Effector memory CD8-positive, alpha-beta T cell (primary cell): ENCODE measurements at regions not wholly inside any gene's neighbourhood (a gene's known extent, or its start where the extent isn't known, plus 50 kb on each side); places are given as distances from the start of the nearest gene placed in this dataset.
"Not testable (repeated sequence)": the region's sequence is repeated elsewhere in the genome, so short reads cannot be mapped to it uniquely, and the experiment has no call there.

ENCODE experiments used
- ATAC-seq: fragments of 150-1000 bp; cut with Tn5 transposase; replicated peaks from 2 replicates; pipeline ENCODE4 v1.10.0; 2021; ENCODE audit warnings: mild to moderate bottlenecking, moderate library complexity
- DNase-seq, 3 experiments: peaks; one replicate each; pipeline ENCODE4 v3.0.0; 2021
- H3K27ac Mint-ChIP-seq, 2 donors: one replicate each; pipeline ENCODE4 v1.8.0; 2022; ENCODE audit warnings: mild to moderate bottlenecking in 2 of 2, mixed read lengths in 2 of 2, moderate library complexity in 2 of 2
- H3K27me3 Mint-ChIP-seq, 2 donors: one replicate each; pipeline ENCODE4 v1.8.0; 2022; ENCODE audit warnings: mixed read lengths in 2 of 2
- H3K36me3 Mint-ChIP-seq: one replicate; pipeline ENCODE4 v1.8.0; 2022; ENCODE audit warnings: mild to moderate bottlenecking, moderate library complexity, mixed read lengths; ENCODE audit not compliant: insufficient read depth
- H3K4me1 Mint-ChIP-seq, 2 donors: one replicate each; pipeline ENCODE4 v1.8.0; 2022; ENCODE audit warnings: low read depth in 2 of 2, mixed read lengths in 2 of 2
- H3K4me3 Mint-ChIP-seq, 2 donors: one replicate each; pipeline ENCODE4 v1.8.0; 2022; ENCODE audit warnings: mild to moderate bottlenecking in 2 of 2, mixed read lengths in 2 of 2, moderate library complexity in 2 of 2
- H3K9me3 Mint-ChIP-seq, 2 donors: one replicate each; pipeline ENCODE4 v1.8.0; 2022; ENCODE audit warnings: mixed read lengths in 2 of 2

- no peak for DNase-seq
- ATAC-seq = no peak
- H3K4me3 Mint-ChIP-seq = no peak overlapping the region
- no peaks in the 10 kb centered on the region for H3K36me3 Mint-ChIP-seq
- no peak overlapping the region for H3K27ac Mint-ChIP-seq
- peaks cover 12 to 20% of the 10 kb centered on the region in 2 donors for H3K9me3 Mint-ChIP-seq
- no peaks in the 10 kb centered on the region for H3K4me1 Mint-ChIP-seq
- no peaks in the 10 kb centered on the region for H3K27me3 Mint-ChIP-seq
These were observed 852.1 kb downstream of the CDH11 start for GRCh38 chr16:64269756-64270155.

- peaks cover 12 to 16% of the 10 kb centered on the region in 2 donors for H3K9me3 Mint-ChIP-seq
- no peaks in the 10 kb centered on the region for H3K4me1 Mint-ChIP-seq
- ATAC-seq = no peak
- H3K4me3 Mint-ChIP-seq = no peak overlapping the region
- DNase-seq = no peak
- H3K36me3 Mint-ChIP-seq = no peaks in the 10 kb centered on the region
- no peak overlapping the region for H3K27ac Mint-ChIP-seq
- no peaks in the 10 kb centered on the region for H3K27me3 Mint-ChIP-seq
These were observed 856.1 kb downstream of the CDH11 start for GRCh38 chr16:64265756-64266155.

- H3K36me3 Mint-ChIP-seq, H3K27me3 Mint-ChIP-seq, H3K4me1 Mint-ChIP-seq, DNase-seq, ATAC-seq, H3K4me3 Mint-ChIP-seq, H3K27ac Mint-ChIP-seq: not testable (repeated sequence)
- peaks cover 15 to 20% of the 10 kb centered on the region in 2 donors for H3K9me3 Mint-ChIP-seq
These were observed 861.0 kb downstream of the CDH11 start for GRCh38 chr16:64260631-64261401.

- no peak overlapping the region for H3K4me3 Mint-ChIP-seq
- H3K27ac Mint-ChIP-seq = no peak overlapping the region
- peaks cover 14 to 15% of the 10 kb centered on the region in 2 donors for H3K9me3 Mint-ChIP-seq
- DNase-seq (no peak), ATAC-seq (no peak)
- H3K27me3 Mint-ChIP-seq = no peaks in the 10 kb centered on the region
- H3K36me3 Mint-ChIP-seq = no peaks in the 10 kb centered on the region
- H3K4me1 Mint-ChIP-seq = no peaks in the 10 kb centered on the region
These were observed 867.2 kb downstream of the CDH11 start for GRCh38 chr16:64254443-64255367.

GRCh38 chr16:64253525-64253924 lies 868.3 kb downstream of the CDH11 start:
- H3K4me3 Mint-ChIP-seq = no peak overlapping the region
- no peak for ATAC-seq
- DNase-seq = no peak
- no peaks in the 10 kb centered on the region for H3K27me3 Mint-ChIP-seq
- no peaks in the 10 kb centered on the region for H3K4me1 Mint-ChIP-seq
- no peaks in the 10 kb centered on the region for H3K36me3 Mint-ChIP-seq
- H3K9me3 Mint-ChIP-seq = peaks cover 14 to 15% of the 10 kb centered on the region in 2 donors
- no peak overlapping the region for H3K27ac Mint-ChIP-seq

GRCh38 chr16:64253096-64253495 lies 868.8 kb downstream of the CDH11 start:
- H3K27me3 Mint-ChIP-seq = no peaks in the 10 kb centered on the region
- no peak for ATAC-seq

GRCh38 chr16:64251742-64252141 lies 870.1 kb downstream of the CDH11 start:
- Mint-ChIP-seq H3K4me1 (no peaks in the 10 kb centered on the region), H3K9me3 (peaks cover 13 to 22% of the 10 kb centered on the region in 2 donors), H3K27ac (no peak overlapping the region), H3K27me3 (no peaks in the 10 kb centered on the region), H3K4me3 (no peak overlapping the region), H3K36me3 (no peaks in the 10 kb centered on the region)
- DNase-seq = no peak
- ATAC-seq = no peak

More at GRCh38 chr16:64253096-64253495, 868.8 kb downstream of the CDH11 start:
- Mint-ChIP-seq H3K27ac (no peak overlapping the region), H3K36me3 (no peaks in the 10 kb centered on the region), H3K9me3 (peaks cover 14 to 15% of the 10 kb centered on the region in 2 donors), H3K4me3 (no peak overlapping the region), H3K4me1 (no peaks in the 10 kb centered on the region)
- DNase-seq = no peak

- Mint-ChIP-seq H3K4me1 (no peaks in the 10 kb centered on the region), H3K36me3 (no peaks in the 10 kb centered on the region), H3K27ac (no peak overlapping the region), H3K4me3 (no peak overlapping the region), H3K9me3 (peaks cover 9 to 22% of the 10 kb centered on the region in 2 donors), H3K27me3 (no peaks in the 10 kb centered on the region)
- ATAC-seq (no peak), DNase-seq (no peak)
These were observed 871.0 kb downstream of the CDH11 start for GRCh38 chr16:64250866-64251265.

GRCh38 chr16:64242492-64242891 lies 879.4 kb downstream of the CDH11 start:
- Mint-ChIP-seq H3K9me3 (peaks cover 4 to 17% of the 10 kb centered on the region in 2 donors), H3K4me1 (no peaks in the 10 kb centered on the region), H3K36me3 (no peaks in the 10 kb centered on the region), H3K27ac (no peak overlapping the region), H3K4me3 (no peak overlapping the region), H3K27me3 (no peaks in the 10 kb centered on the region)
- ATAC-seq (no peak), DNase-seq (no peak)

- H3K27me3 Mint-ChIP-seq = no peaks in the 10 kb centered on the region
- ATAC-seq = no peak
- H3K4me3 Mint-ChIP-seq = no peak overlapping the region
- DNase-seq = no peak
- no peak overlapping the region for H3K27ac Mint-ChIP-seq
- H3K36me3 Mint-ChIP-seq = no peaks in the 10 kb centered on the region
- H3K9me3 Mint-ChIP-seq = peaks cover 1 to 4% of the 10 kb centered on the region in 2 donors
- H3K4me1 Mint-ChIP-seq = no peaks in the 10 kb centered on the region
These were observed 881.3 kb downstream of the CDH11 start for GRCh38 chr16:64240586-64240985.

- no peaks in the 10 kb centered on the region for H3K4me1 Mint-ChIP-seq
- H3K27me3 Mint-ChIP-seq = no peaks in the 10 kb centered on the region
- no peak overlapping the region for H3K4me3 Mint-ChIP-seq
- ATAC-seq (no peak), DNase-seq (no peak)
- no peaks in the 10 kb centered on the region for H3K36me3 Mint-ChIP-seq
- H3K27ac Mint-ChIP-seq = no peak overlapping the region
- peaks cover 2 to 8% of the 10 kb centered on the region in 2 donors for H3K9me3 Mint-ChIP-seq
These were observed 883.3 kb downstream of the CDH11 start for GRCh38 chr16:64238571-64238970.

GRCh38 chr16:64236316-64236715 lies 885.5 kb downstream of the CDH11 start:
- Mint-ChIP-seq H3K4me3 (no peak overlapping the region), H3K27ac (no peak overlapping the region), H3K36me3 (no peaks in the 10 kb centered on the region), H3K9me3 (peaks cover 2 to 9% of the 10 kb centered on the region in 2 donors), H3K4me1 (no peaks in the 10 kb centered on the region), H3K27me3 (no peaks in the 10 kb centered on the region)
- ATAC-seq = no peak
- DNase-seq = no peak

GRCh38 chr16:64234200-64234599 lies 887.7 kb downstream of the CDH11 start:
- no peak overlapping the region for H3K4me3 Mint-ChIP-seq
- DNase-seq (no peak), ATAC-seq (no peak)
- H3K27ac Mint-ChIP-seq = no peak overlapping the region
- no peaks in the 10 kb centered on the region for H3K36me3 Mint-ChIP-seq
- peaks cover 2 to 9% of the 10 kb centered on the region in 2 donors for H3K9me3 Mint-ChIP-seq
- H3K27me3 Mint-ChIP-seq = no peaks in the 10 kb centered on the region
- no peaks in the 10 kb centered on the region for H3K4me1 Mint-ChIP-seq

- ATAC-seq (no peak), DNase-seq (no peak)
- H3K4me3 Mint-ChIP-seq = no peak overlapping the region
- H3K36me3 Mint-ChIP-seq = no peaks in the 10 kb centered on the region
- H3K27ac Mint-ChIP-seq = no peak overlapping the region
- peaks cover 20 to 28% of the 10 kb centered on the region in 2 donors for H3K9me3 Mint-ChIP-seq
- no peaks in the 10 kb centered on the region for H3K4me1 Mint-ChIP-seq
- H3K27me3 Mint-ChIP-seq = no peaks in the 10 kb centered on the region
These were observed 896.2 kb downstream of the CDH11 start for GRCh38 chr16:64225696-64226095.
